ENCODE measurements at regions not wholly inside any gene's neighbourhood (a gene's known extent, or its start where the extent isn't known, plus 50 kb on each side); places are given as distances from the start of the nearest gene placed in this dataset.
"Not testable (repeated sequence)": the region's sequence is repeated elsewhere in the genome, so short reads cannot be mapped to it uniquely, and the experiment has no call there.

- no peak for TF ChIP-seq CTCF (IDR thresholded peaks at IDR 0.05; ENCODE audit: low read depth, low read length, missing control alignments)
- no peak for DNase-seq (ENCODE audit: extremely low read depth, low read depth)
Observed at GRCh38 chr22:11360632-11361031, 4167.4 kb upstream of the OR11H1 start.

DNA sequence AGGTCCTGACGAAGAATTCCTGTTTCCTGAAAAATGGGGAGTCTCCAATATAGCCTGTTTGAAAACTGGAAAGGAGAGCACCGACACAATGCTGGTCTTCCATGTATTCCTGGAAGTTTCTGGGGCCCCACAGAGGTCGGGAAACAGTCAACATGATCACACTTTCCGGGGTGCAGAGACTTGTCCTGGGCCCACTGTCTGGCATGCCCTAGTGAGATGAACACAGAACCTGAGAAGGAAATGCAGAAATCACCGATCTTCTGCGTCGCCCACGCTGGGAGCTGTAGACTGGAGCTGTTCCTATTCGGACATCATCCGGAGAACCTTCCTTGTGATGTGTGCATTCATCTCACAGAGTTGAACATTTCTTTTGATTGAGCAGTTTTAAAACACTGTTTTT, 4166.5 kb upstream of the OR11H1 start:
- H3K4me3 ChIP-seq (replicated peaks; ENCODE audit: low read depth, low read length); DNase-seq (ENCODE audit: extremely low read depth, low read depth): not testable (repeated sequence)

More at GRCh38 chr22:11360632-11361031, 4167.4 kb upstream of the OR11H1 start:
- no peak overlapping the region for H3K4me3 ChIP-seq (replicated peaks; ENCODE audit: low read depth, low read length)

GRCh38 chr22:11369612-11370307, 4158.2 kb upstream of the OR11H1 start:
- not testable (repeated sequence) for DNase-seq (ENCODE audit: extremely low read depth, low read depth); H3K4me3 ChIP-seq (replicated peaks; ENCODE audit: low read depth, low read length)

- not testable (repeated sequence) for DNase-seq (ENCODE audit: extremely low read depth, low read depth); H3K4me3 ChIP-seq (replicated peaks; ENCODE audit: low read depth, low read length)
Observed at GRCh38 chr22:11370311-11370710, 4157.7 kb upstream of the OR11H1 start.
